ENCODE measurements at regions not wholly inside any gene's neighbourhood (a gene's known extent, or its start where the extent isn't known, plus 50 kb on each side); places are given as distances from the start of the nearest gene placed in this dataset.

DNA sequence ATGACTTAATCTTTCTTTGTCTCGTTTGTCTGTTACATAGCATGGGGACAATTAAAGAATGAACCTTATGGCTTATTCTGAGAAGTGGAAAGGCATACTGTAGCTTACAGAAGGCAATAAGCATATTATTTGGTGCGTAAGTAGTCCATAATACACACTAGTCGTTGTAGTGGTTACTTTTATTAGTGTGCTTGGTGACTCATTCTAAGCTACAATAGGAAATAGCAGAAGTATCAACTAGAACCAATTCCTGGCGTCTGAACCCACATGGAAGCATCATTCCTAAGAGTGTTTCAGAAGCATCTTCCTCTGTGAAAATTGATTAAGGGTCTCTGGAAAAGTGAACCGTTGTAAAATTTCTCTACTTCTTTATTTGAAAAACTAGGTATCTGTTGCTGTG is 777.8 kb upstream of the EEF2KMT start (continued):
- TF ChIP-seq REST (IDR thresholded peaks at IDR 0.05; ENCODE audit: unreplicated experiment) (no peak), JUNB (IDR thresholded peaks at IDR 0.05; ENCODE audit: unreplicated experiment) (no peak), ZNF114 (CRISPR knock-in tag; IDR thresholded peaks at IDR 0.05) (no peak), NANOG (IDR thresholded peaks at IDR 0.05; ENCODE audit: borderline replicate concordance) (no peak), EZH2phosphoT487 (IDR thresholded peaks at IDR 0.05; ENCODE audit: unreplicated experiment) (no peak), STAT1 (IDR thresholded peaks at IDR 0.05; ENCODE audit: unreplicated experiment) (no peak), POLR2AphosphoS5 (IDR thresholded peaks at IDR 0.05; ENCODE audit: low read depth) (no peak), ZNF331 (CRISPR knock-in tag; IDR thresholded peaks at IDR 0.05; ENCODE audit: low read depth) (no peak), ETS1 (IDR thresholded peaks at IDR 0.05) (no peak)

DNA sequence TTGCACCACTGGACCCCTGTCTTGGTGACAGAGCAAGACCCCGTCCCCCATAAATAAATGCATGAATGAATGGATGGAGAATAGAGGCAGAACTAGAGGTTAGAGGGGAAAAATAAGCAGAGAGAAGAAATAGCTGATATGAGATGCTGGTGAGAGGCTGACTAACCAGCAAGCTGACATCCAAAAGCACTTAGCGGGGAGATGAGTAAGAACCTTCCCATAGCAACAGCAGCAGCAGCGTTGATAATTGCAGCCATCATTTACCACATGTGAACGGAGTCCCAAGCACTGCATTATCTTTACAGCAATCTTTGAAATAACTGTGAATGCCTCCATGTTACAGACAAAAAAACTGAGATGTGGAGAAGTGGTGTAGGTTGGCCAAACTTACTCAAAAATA is 777.3 kb upstream of the EEF2KMT start:
- DNase-seq (ENCODE audit: low spot score) (no peak), ATAC-seq (no peak)
- H3K27me3 ChIP-seq (ENCODE audit: insufficient read depth) = no peaks in the 10 kb centered on the region
- H3K4me3 ChIP-seq = no peak overlapping the region
- H3K9me3 Mint-ChIP-seq = peaks cover 7% of the 10 kb centered on the region; the same call in 2 of the 3 replicates
- H3K27ac Mint-ChIP-seq = no peak overlapping the region
- TF ChIP-seq CREB1 (CRISPR knock-in tag; IDR thresholded peaks at IDR 0.05; ENCODE audit: low read depth) = no peak
- no peak for TF ChIP-seq EZH2 (IDR thresholded peaks at IDR 0.05; ENCODE audit: low read depth, unreplicated experiment)
- no peak for TF ChIP-seq ZNF114 (CRISPR knock-in tag; IDR thresholded peaks at IDR 0.05)
- no peak for TF ChIP-seq JUNB (IDR thresholded peaks at IDR 0.05; ENCODE audit: unreplicated experiment)
- no peak overlapping the region for H2AFZ ChIP-seq
- 0 out of 2 replicates have a peak, but pooled peaks cover 3% of the 10 kb centered on the region for H3K9me2 ChIP-seq (ENCODE audit: insufficient read depth)
- no peak overlapping the region for H3K4me2 ChIP-seq
- H3K27ac ChIP-seq (ENCODE audit: low read depth) = no peak overlapping the region
- H3F3A ChIP-seq (replicated peaks; ENCODE audit: low read depth) = no peaks in the 10 kb centered on the region
- peaks cover 9% of the 10 kb centered on the region; the same call in 2 of the 3 replicates for H3K36me3 Mint-ChIP-seq (ENCODE audit: low read depth)
- peaks cover 24% of the 10 kb centered on the region; the same call in 1 of the 2 replicates for H3K4me1 ChIP-seq (ENCODE audit: insufficient read depth)
- peaks cover 7% of the 10 kb centered on the region for H3K27me3 Mint-ChIP-seq (ENCODE audit: insufficient read depth, low read depth, poor library complexity)
- H3K4me3 Mint-ChIP-seq = no peak overlapping the region
- H3K36me3 ChIP-seq (ENCODE audit: insufficient read depth) = no peaks in the 10 kb centered on the region
- H3K79me2 ChIP-seq (replicated peaks; ENCODE audit: insufficient read depth) = no peaks in the 10 kb centered on the region
- H4K20me1 ChIP-seq (replicated peaks; ENCODE audit: insufficient read depth) = no peaks in the 10 kb centered on the region
- H3K4me1 Mint-ChIP-seq = peaks cover 26% of the 10 kb centered on the region
